Keratinocyte (primary cell): ENCODE measurements at regions not wholly inside any gene's neighbourhood (a gene's known extent, or its start where the extent isn't known, plus 50 kb on each side); places are given as distances from the start of the nearest gene placed in this dataset.

Source experiments
- DNase-seq: peaks from one replicate; pipeline ENCODE4 v3.0.0-alpha.2; 2011; ENCODE audit warnings: low read depth, missing footprints, low spot score
- FAIRE-seq: peaks from 2 replicates; lab custom pipeline; 2011; peaks lifted over from hg19 to GRCh38; lab: Jason Lieb, UNC
- H2AFZ ChIP-seq: 2 replicates; pipeline ENCODE4 v1.6.0; 2012; ENCODE audit warnings: low read length, control low read depth, inconsistent platforms; ENCODE audit not compliant: control insufficient read depth
- H3K27ac ChIP-seq: 2 replicates; pipeline ENCODE4 v1.5.1; 2011; ENCODE audit warnings: low read length; ENCODE audit not compliant: control insufficient read depth, insufficient read depth
- H3K27me3 ChIP-seq: 3 replicates; pipeline ENCODE4 v1.6.0; 2011; ENCODE audit warnings: low read length; ENCODE audit not compliant: control insufficient read depth, insufficient read depth; ENCODE audit errors: extremely low read depth
- H3K36me3 ChIP-seq, 2 experiments: 2 replicates in 1 of 2; 3 replicates in 1 of 2; pipeline ENCODE4 v1.5.1; 2011; ENCODE audit warnings: low read length in 2 of 2, mild to moderate bottlenecking in 1 of 2; ENCODE audit not compliant: control insufficient read depth in 2 of 2, insufficient read depth in 2 of 2; ENCODE audit errors: extremely low read depth in 1 of 2
- H3K4me1 ChIP-seq: 3 replicates; pipeline ENCODE4 v1.5.1; 2011; ENCODE audit warnings: low read length; ENCODE audit not compliant: control insufficient read depth, insufficient read depth; ENCODE audit errors: extremely low read depth
- H3K4me2 ChIP-seq: 3 replicates; pipeline ENCODE4 v1.6.0; 2011; ENCODE audit warnings: low read depth, low read length; ENCODE audit not compliant: control insufficient read depth, insufficient read depth; ENCODE audit errors: extremely low read depth
- H3K4me3 ChIP-seq, 3 experiments: fragments of 200-600 bp in 1 of 3; sonication (generic) in 1 of 3; 2 replicates in 2 of 3; 3 replicates in 1 of 3; pipeline ENCODE4 v1.5.1; 2011 to 2016; ENCODE audit warnings: low read length in 3 of 3, mild to moderate bottlenecking in 3 of 3, control low read depth in 2 of 3, inconsistent platforms in 1 of 3, low read depth in 1 of 3, mixed read lengths in 1 of 3, mixed run types in 1 of 3, moderate library complexity in 1 of 3; ENCODE audit not compliant: control insufficient read depth in 2 of 3, insufficient read depth in 2 of 3; ENCODE audit errors: extremely low read depth in 1 of 3
- H3K79me2 ChIP-seq: 2 replicates; pipeline ENCODE4 v1.6.0; 2012; ENCODE audit warnings: low read length; ENCODE audit not compliant: control insufficient read depth, insufficient read depth
- H3K9ac ChIP-seq: 3 replicates; pipeline ENCODE4 v1.6.0; 2011; ENCODE audit warnings: low read length; ENCODE audit not compliant: control insufficient read depth, insufficient read depth; ENCODE audit errors: extremely low read depth
- H3K9me1 ChIP-seq: 3 replicates; pipeline ENCODE4 v1.6.0; 2011; ENCODE audit warnings: low read length; ENCODE audit not compliant: control insufficient read depth, insufficient read depth; ENCODE audit errors: extremely low read depth
- H3K9me3 ChIP-seq: 2 replicates; pipeline ENCODE4 v1.5.1; 2012; ENCODE audit warnings: low read depth, low read length; ENCODE audit not compliant: control insufficient read depth
- H4K20me1 ChIP-seq: 3 replicates; pipeline ENCODE4 v1.6.0; 2011; ENCODE audit warnings: low read length; ENCODE audit not compliant: control insufficient read depth, insufficient read depth; ENCODE audit errors: extremely low read depth
- EZH2 ChIP-seq: IDR thresholded peaks from one replicate; pipeline ENCODE4 v1.6.1; 2012; ENCODE audit warnings: inconsistent platforms, mild to moderate bottlenecking, low read length, moderate library complexity
- dilution Hi-C: fragments of 300-500 bp; cut with MboI; formaldehyde crosslinking; loops from one replicate; pipeline ENCODE4 v1.7.0; 2020; ENCODE audit warnings: low sequenced_read_pairs; ENCODE audit not compliant: extremely low pct_ligation_motif_present
- TF ChIP-seq, protein P1 (sequence below), 3 experiments: IDR thresholded peaks in 1 of 3; conservative IDR thresholded peaks in 1 of 3; optimal IDR thresholded peaks in 1 of 3; 2 replicates in 2 of 3; 3 replicates in 1 of 3; pipeline versions ENCODE3 to v1.5.1; 2011; ENCODE audit warnings: low read length in 3 of 3, mild to moderate bottlenecking in 3 of 3, moderate library complexity in 2 of 3, control low read depth in 1 of 3, inconsistent platforms in 1 of 3; ENCODE audit not compliant: insufficient read depth in 2 of 3; ENCODE audit errors: extremely low read depth in 1 of 3

DNA sequence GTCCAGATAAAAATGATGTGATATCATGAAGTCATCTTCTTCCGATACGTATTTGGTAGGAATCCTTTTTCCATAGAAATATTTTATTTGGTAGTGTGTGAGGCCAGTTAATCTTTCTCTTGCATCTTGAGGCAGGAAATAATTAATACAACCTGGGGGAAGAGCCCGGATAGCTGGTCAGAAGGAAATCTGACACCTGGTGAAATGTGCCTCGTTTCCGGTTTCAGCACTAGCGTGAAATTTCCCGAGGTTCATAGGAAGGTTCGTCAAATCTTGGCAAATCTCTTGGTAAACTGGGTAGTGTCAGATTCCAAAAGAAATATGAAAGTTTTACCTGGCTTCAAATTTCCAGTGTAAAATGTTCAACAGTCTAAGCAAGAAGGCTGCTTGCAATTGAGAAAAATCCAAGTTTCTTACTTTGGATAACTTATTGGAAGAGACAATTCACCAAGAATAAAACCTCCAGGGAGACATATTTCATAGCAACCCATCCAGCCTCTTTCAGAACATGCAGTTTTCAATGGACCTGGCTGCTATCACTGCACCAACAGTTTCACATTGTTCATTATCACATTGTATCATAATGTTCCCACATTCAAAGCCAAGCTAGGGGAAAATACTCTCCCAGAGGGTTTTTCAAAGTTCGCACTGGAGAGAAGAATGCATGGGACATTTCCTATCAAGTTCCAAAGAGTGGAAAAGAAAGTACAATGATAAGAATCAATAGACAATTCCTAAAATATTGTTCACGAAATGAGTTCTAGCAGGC lies 454.5 kb upstream of the CITED2 start:
- no peaks in the 10 kb centered on the region for H3K36me3 ChIP-seq
- no peaks in the 10 kb centered on the region for H3K27me3 ChIP-seq
- no peak overlapping the region for H3K27ac ChIP-seq
- H3K9me1 ChIP-seq, result no peaks in the 10 kb centered on the region
- no peaks in the 10 kb centered on the region for H4K20me1 ChIP-seq
- no peak overlapping the region for H3K4me3 ChIP-seq
- H3K9me3 ChIP-seq, result no peaks in the 10 kb centered on the region
- no peak for FAIRE-seq
- no peak for TF ChIP-seq EZH2
- TF ChIP-seq, protein P1, sequence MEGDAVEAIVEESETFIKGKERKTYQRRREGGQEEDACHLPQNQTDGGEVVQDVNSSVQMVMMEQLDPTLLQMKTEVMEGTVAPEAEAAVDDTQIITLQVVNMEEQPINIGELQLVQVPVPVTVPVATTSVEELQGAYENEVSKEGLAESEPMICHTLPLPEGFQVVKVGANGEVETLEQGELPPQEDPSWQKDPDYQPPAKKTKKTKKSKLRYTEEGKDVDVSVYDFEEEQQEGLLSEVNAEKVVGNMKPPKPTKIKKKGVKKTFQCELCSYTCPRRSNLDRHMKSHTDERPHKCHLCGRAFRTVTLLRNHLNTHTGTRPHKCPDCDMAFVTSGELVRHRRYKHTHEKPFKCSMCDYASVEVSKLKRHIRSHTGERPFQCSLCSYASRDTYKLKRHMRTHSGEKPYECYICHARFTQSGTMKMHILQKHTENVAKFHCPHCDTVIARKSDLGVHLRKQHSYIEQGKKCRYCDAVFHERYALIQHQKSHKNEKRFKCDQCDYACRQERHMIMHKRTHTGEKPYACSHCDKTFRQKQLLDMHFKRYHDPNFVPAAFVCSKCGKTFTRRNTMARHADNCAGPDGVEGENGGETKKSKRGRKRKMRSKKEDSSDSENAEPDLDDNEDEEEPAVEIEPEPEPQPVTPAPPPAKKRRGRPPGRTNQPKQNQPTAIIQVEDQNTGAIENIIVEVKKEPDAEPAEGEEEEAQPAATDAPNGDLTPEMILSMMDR (optimal IDR thresholded peaks at IDR 0.05 in 1 of 3, IDR thresholded peaks at IDR 0.05 in 1 of 3, conservative IDR thresholded peaks at IDR 0.05 in 1 of 3; ENCODE audit: extremely low read depth in 1 of 3, insufficient read depth in 2 of 3, low read length in 3 of 3), result no peak
- no peaks in the 10 kb centered on the region for H3K79me2 ChIP-seq
- no peak overlapping the region for H2AFZ ChIP-seq
- no peak overlapping the region for H3K4me2 ChIP-seq
- DNase-seq, result no peak
- dilution Hi-C loops, result no loop called here
- H3K4me1 ChIP-seq, result no peaks in the 10 kb centered on the region
- H3K9ac ChIP-seq, result no peak overlapping the region

DNA sequence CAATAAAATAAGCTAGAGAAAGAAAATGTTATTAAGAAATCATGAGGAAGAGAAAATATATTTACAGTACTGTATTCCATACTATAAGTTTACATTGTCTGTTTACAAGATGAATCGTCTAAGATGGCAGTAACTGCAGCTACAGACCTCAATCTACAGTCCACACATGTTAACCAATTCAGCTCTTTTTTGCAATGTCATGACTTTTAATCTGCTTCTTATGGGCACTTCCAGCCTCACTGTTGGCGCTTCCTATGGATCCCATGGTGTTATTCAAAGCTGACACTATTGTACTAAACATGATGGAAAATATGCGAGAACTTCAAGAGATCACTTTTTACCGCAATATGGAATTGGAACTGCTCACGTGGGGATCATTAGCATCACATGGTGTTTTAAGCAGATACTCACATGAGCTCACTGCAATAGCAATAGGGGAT lies 451.5 kb upstream of the CITED2 start:
- FAIRE-seq (no peak), DNase-seq (no peak)
- H3K4me1 ChIP-seq, result no peaks in the 10 kb centered on the region
- TF ChIP-seq EZH2, result no peak
- TF ChIP-seq, protein P1 (optimal IDR thresholded peaks at IDR 0.05 in 1 of 3, IDR thresholded peaks at IDR 0.05 in 1 of 3, conservative IDR thresholded peaks at IDR 0.05 in 1 of 3; ENCODE audit: extremely low read depth in 1 of 3, insufficient read depth in 2 of 3, low read length in 3 of 3), result no peak
- no peaks in the 10 kb centered on the region for H4K20me1 ChIP-seq
- H3K9ac ChIP-seq, result no peak overlapping the region
- no peaks in the 10 kb centered on the region for H3K36me3 ChIP-seq
- no peaks in the 10 kb centered on the region for H3K9me1 ChIP-seq
- no peak overlapping the region for H3K4me3 ChIP-seq
- H3K27me3 ChIP-seq, result no peaks in the 10 kb centered on the region
- no peaks in the 10 kb centered on the region for H3K79me2 ChIP-seq
- dilution Hi-C loops, result no loop called here
- no peak overlapping the region for H2AFZ ChIP-seq
- H3K27ac ChIP-seq, result no peak overlapping the region
- no peak overlapping the region for H3K4me2 ChIP-seq
- no peaks in the 10 kb centered on the region for H3K9me3 ChIP-seq
